Keratinocyte (primary cell): ENCODE measurements at regions not wholly inside any gene's neighbourhood (a gene's known extent, or its start where the extent isn't known, plus 50 kb on each side); places are given as distances from the start of the nearest gene placed in this dataset.

Experiments
- DNase-seq: peaks from one replicate; pipeline ENCODE4 v3.0.0-alpha.2; 2011; ENCODE audit warnings: low read depth, missing footprints, low spot score
- FAIRE-seq: peaks from 2 replicates; lab custom pipeline; 2011; peaks lifted over from hg19 to GRCh38; lab: Jason Lieb, UNC
- H2AFZ ChIP-seq: 2 replicates; pipeline ENCODE4 v1.6.0; 2012; ENCODE audit warnings: low read length, control low read depth, inconsistent platforms; ENCODE audit not compliant: control insufficient read depth
- H3K27ac ChIP-seq: 2 replicates; pipeline ENCODE4 v1.5.1; 2011; ENCODE audit warnings: low read length; ENCODE audit not compliant: control insufficient read depth, insufficient read depth
- H3K27me3 ChIP-seq: 3 replicates; pipeline ENCODE4 v1.6.0; 2011; ENCODE audit warnings: low read length; ENCODE audit not compliant: control insufficient read depth, insufficient read depth; ENCODE audit errors: extremely low read depth
- H3K36me3 ChIP-seq, 2 experiments: 2 replicates in 1 of 2; 3 replicates in 1 of 2; pipeline ENCODE4 v1.5.1; 2011; ENCODE audit warnings: low read length in 2 of 2, mild to moderate bottlenecking in 1 of 2; ENCODE audit not compliant: control insufficient read depth in 2 of 2, insufficient read depth in 2 of 2; ENCODE audit errors: extremely low read depth in 1 of 2
- H3K4me1 ChIP-seq: 3 replicates; pipeline ENCODE4 v1.5.1; 2011; ENCODE audit warnings: low read length; ENCODE audit not compliant: control insufficient read depth, insufficient read depth; ENCODE audit errors: extremely low read depth
- H3K4me2 ChIP-seq: 3 replicates; pipeline ENCODE4 v1.6.0; 2011; ENCODE audit warnings: low read depth, low read length; ENCODE audit not compliant: control insufficient read depth, insufficient read depth; ENCODE audit errors: extremely low read depth
- H3K4me3 ChIP-seq, 3 experiments: fragments of 200-600 bp in 1 of 3; sonication (generic) in 1 of 3; 2 replicates in 2 of 3; 3 replicates in 1 of 3; pipeline ENCODE4 v1.5.1; 2011 to 2016; ENCODE audit warnings: low read length in 3 of 3, mild to moderate bottlenecking in 3 of 3, control low read depth in 2 of 3, inconsistent platforms in 1 of 3, low read depth in 1 of 3, mixed read lengths in 1 of 3, mixed run types in 1 of 3, moderate library complexity in 1 of 3; ENCODE audit not compliant: control insufficient read depth in 2 of 3, insufficient read depth in 2 of 3; ENCODE audit errors: extremely low read depth in 1 of 3
- H3K79me2 ChIP-seq: 2 replicates; pipeline ENCODE4 v1.6.0; 2012; ENCODE audit warnings: low read length; ENCODE audit not compliant: control insufficient read depth, insufficient read depth
- H3K9ac ChIP-seq: 3 replicates; pipeline ENCODE4 v1.6.0; 2011; ENCODE audit warnings: low read length; ENCODE audit not compliant: control insufficient read depth, insufficient read depth; ENCODE audit errors: extremely low read depth
- H3K9me1 ChIP-seq: 3 replicates; pipeline ENCODE4 v1.6.0; 2011; ENCODE audit warnings: low read length; ENCODE audit not compliant: control insufficient read depth, insufficient read depth; ENCODE audit errors: extremely low read depth
- H3K9me3 ChIP-seq: 2 replicates; pipeline ENCODE4 v1.5.1; 2012; ENCODE audit warnings: low read depth, low read length; ENCODE audit not compliant: control insufficient read depth
- H4K20me1 ChIP-seq: 3 replicates; pipeline ENCODE4 v1.6.0; 2011; ENCODE audit warnings: low read length; ENCODE audit not compliant: control insufficient read depth, insufficient read depth; ENCODE audit errors: extremely low read depth
- EZH2 ChIP-seq: IDR thresholded peaks from one replicate; pipeline ENCODE4 v1.6.1; 2012; ENCODE audit warnings: inconsistent platforms, mild to moderate bottlenecking, low read length, moderate library complexity
- dilution Hi-C: fragments of 300-500 bp; cut with MboI; formaldehyde crosslinking; loops from one replicate; pipeline ENCODE4 v1.7.0; 2020; ENCODE audit warnings: low sequenced_read_pairs; ENCODE audit not compliant: extremely low pct_ligation_motif_present
- TF ChIP-seq, protein P1 (sequence below), 3 experiments: IDR thresholded peaks in 1 of 3; conservative IDR thresholded peaks in 1 of 3; optimal IDR thresholded peaks in 1 of 3; 2 replicates in 2 of 3; 3 replicates in 1 of 3; pipeline versions ENCODE3 to v1.5.1; 2011; ENCODE audit warnings: low read length in 3 of 3, mild to moderate bottlenecking in 3 of 3, moderate library complexity in 2 of 3, control low read depth in 1 of 3, inconsistent platforms in 1 of 3; ENCODE audit not compliant: insufficient read depth in 2 of 3; ENCODE audit errors: extremely low read depth in 1 of 3

- H2AFZ ChIP-seq, result no peak overlapping the region
- H3K27ac ChIP-seq, result no peak overlapping the region
- H3K4me3 ChIP-seq, result no peak overlapping the region
- no peaks in the 10 kb centered on the region for H3K36me3 ChIP-seq
- H4K20me1 ChIP-seq, result no peaks in the 10 kb centered on the region
- H3K4me2 ChIP-seq, result no peak overlapping the region
- H3K9ac ChIP-seq, result no peak overlapping the region
- no peaks in the 10 kb centered on the region for H3K79me2 ChIP-seq
- dilution Hi-C loops, result no loop called here
- DNase-seq (no peak), FAIRE-seq (no peak)
- no peaks in the 10 kb centered on the region for H3K9me3 ChIP-seq
- no peak for TF ChIP-seq EZH2
- TF ChIP-seq, protein P1, sequence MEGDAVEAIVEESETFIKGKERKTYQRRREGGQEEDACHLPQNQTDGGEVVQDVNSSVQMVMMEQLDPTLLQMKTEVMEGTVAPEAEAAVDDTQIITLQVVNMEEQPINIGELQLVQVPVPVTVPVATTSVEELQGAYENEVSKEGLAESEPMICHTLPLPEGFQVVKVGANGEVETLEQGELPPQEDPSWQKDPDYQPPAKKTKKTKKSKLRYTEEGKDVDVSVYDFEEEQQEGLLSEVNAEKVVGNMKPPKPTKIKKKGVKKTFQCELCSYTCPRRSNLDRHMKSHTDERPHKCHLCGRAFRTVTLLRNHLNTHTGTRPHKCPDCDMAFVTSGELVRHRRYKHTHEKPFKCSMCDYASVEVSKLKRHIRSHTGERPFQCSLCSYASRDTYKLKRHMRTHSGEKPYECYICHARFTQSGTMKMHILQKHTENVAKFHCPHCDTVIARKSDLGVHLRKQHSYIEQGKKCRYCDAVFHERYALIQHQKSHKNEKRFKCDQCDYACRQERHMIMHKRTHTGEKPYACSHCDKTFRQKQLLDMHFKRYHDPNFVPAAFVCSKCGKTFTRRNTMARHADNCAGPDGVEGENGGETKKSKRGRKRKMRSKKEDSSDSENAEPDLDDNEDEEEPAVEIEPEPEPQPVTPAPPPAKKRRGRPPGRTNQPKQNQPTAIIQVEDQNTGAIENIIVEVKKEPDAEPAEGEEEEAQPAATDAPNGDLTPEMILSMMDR (optimal IDR thresholded peaks at IDR 0.05 in 1 of 3, IDR thresholded peaks at IDR 0.05 in 1 of 3, conservative IDR thresholded peaks at IDR 0.05 in 1 of 3; ENCODE audit: extremely low read depth in 1 of 3, insufficient read depth in 2 of 3, low read length in 3 of 3), result no peak
- no peaks in the 10 kb centered on the region for H3K27me3 ChIP-seq
- H3K4me1 ChIP-seq, result no peaks in the 10 kb centered on the region
- H3K9me1 ChIP-seq, result no peaks in the 10 kb centered on the region
Observed at GRCh38 chr6:23775127-23775526, 350.9 kb upstream of the NRSN1 start.

- H3K4me3 ChIP-seq, result no peak overlapping the region
- DNase-seq, result no peak
- no peaks in the 10 kb centered on the region for H3K9me1 ChIP-seq
- TF ChIP-seq, protein P1 (optimal IDR thresholded peaks at IDR 0.05 in 1 of 3, IDR thresholded peaks at IDR 0.05 in 1 of 3, conservative IDR thresholded peaks at IDR 0.05 in 1 of 3; ENCODE audit: extremely low read depth in 1 of 3, insufficient read depth in 2 of 3, low read length in 3 of 3), result no peak
- TF ChIP-seq EZH2, result no peak
- H3K4me1 ChIP-seq, result no peaks in the 10 kb centered on the region
- H3K27me3 ChIP-seq, result no peaks in the 10 kb centered on the region
- H3K36me3 ChIP-seq, result no peaks in the 10 kb centered on the region
- dilution Hi-C loops, result no loop called here
- no peak for FAIRE-seq
- no peaks in the 10 kb centered on the region for H3K9me3 ChIP-seq
- H3K27ac ChIP-seq, result no peak overlapping the region
- no peaks in the 10 kb centered on the region for H3K79me2 ChIP-seq
- H3K9ac ChIP-seq, result no peak overlapping the region
- no peaks in the 10 kb centered on the region for H4K20me1 ChIP-seq
- no peak overlapping the region for H3K4me2 ChIP-seq
- H2AFZ ChIP-seq, result no peak overlapping the region
Observed at GRCh38 chr6:23783901-23784300, 342.1 kb upstream of the NRSN1 start.
